Stomach (tissue), 4 donors: ENCODE measurements at regions not wholly inside any gene's neighbourhood (a gene's known extent, or its start where the extent isn't known, plus 50 kb on each side); places are given as distances from the start of the nearest gene placed in this dataset.

Source experiments
- EP300 ChIP-seq: sonication (generic); formaldehyde crosslinking; IDR thresholded peaks from one replicate; pipeline ENCODE4 v1.6.1; 2017; ENCODE audit warnings: antibody characterized with exemption
- POLR2A ChIP-seq, 4 donors: fragments of 450-650 bp; IDR thresholded peaks; one replicate each; pipeline ENCODE4 v1.6.1; 2016; ENCODE audit warnings: antibody characterized with exemption in 4 of 4, control low read depth in 2 of 4, mild to moderate bottlenecking in 1 of 4, moderate library complexity in 1 of 4
- POLR2AphosphoS5 ChIP-seq, 3 donors: sonication (generic); formaldehyde crosslinking; IDR thresholded peaks; one replicate each; pipeline ENCODE4 v1.6.1; 2016; ENCODE audit warnings: antibody characterized with exemption in 3 of 3
- TF ChIP-seq, protein P1 (sequence below), 7 experiments: fragments of 450-650 bp in 4 of 7; fragments of 200-600 bp in 3 of 7; sonication (generic) in 3 of 7; IDR thresholded peaks; one replicate each; pipeline ENCODE4 v1.5.1; 2016 to 2019; ENCODE audit warnings: antibody characterized with exemption in 7 of 7, control low read depth in 2 of 7, mild to moderate bottlenecking in 1 of 7

DNA sequence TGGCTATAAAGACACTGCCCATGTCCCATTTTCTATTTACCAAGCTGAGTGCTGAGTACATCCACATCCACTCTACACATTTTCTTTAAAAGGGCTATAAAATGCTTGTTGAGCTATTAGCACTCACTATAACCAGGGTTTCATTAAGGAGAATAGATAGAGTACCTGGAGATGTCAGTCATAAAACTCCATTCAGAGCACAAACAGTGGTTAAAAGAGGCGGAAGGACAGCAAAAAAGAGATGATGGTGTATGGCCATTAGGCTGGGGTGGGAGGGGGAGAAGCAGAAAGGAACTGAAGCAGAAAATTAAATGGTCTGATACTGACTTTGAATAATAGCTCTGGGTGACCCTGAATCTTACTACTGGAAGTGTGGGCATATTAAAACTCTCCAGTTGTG is 609.9 kb upstream of the MAP3K7 start:
- TF ChIP-seq, protein P1, sequence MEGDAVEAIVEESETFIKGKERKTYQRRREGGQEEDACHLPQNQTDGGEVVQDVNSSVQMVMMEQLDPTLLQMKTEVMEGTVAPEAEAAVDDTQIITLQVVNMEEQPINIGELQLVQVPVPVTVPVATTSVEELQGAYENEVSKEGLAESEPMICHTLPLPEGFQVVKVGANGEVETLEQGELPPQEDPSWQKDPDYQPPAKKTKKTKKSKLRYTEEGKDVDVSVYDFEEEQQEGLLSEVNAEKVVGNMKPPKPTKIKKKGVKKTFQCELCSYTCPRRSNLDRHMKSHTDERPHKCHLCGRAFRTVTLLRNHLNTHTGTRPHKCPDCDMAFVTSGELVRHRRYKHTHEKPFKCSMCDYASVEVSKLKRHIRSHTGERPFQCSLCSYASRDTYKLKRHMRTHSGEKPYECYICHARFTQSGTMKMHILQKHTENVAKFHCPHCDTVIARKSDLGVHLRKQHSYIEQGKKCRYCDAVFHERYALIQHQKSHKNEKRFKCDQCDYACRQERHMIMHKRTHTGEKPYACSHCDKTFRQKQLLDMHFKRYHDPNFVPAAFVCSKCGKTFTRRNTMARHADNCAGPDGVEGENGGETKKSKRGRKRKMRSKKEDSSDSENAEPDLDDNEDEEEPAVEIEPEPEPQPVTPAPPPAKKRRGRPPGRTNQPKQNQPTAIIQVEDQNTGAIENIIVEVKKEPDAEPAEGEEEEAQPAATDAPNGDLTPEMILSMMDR (IDR thresholded peaks at IDR 0.05), result no peak
- TF ChIP-seq POLR2A (IDR thresholded peaks at IDR 0.05), result no peak
- no peak for TF ChIP-seq EP300
- TF ChIP-seq POLR2AphosphoS5 (IDR thresholded peaks at IDR 0.05), result no peak
